H1 (cell line): ENCODE measurements at regions not wholly inside any gene's neighbourhood (a gene's known extent, or its start where the extent isn't known, plus 50 kb on each side); places are given as distances from the start of the nearest gene placed in this dataset.

Source experiments
- BCL11A ChIP-seq, 2 experiments: IDR thresholded peaks; one replicate each; pipeline ENCODE4 v1.6.1; 2011; ENCODE audit warnings: low read depth in 2 of 2, low read length in 2 of 2, mild to moderate bottlenecking in 2 of 2
- EP300 ChIP-seq, 2 experiments: IDR thresholded peaks; 1 replicate in 1 of 2; 2 replicates in 1 of 2; pipeline ENCODE4 v1.6.1; 2011 to 2012; ENCODE audit warnings: low read depth in 2 of 2, low read length in 2 of 2, mild to moderate bottlenecking in 2 of 2, borderline replicate concordance in 1 of 2, inconsistent platforms in 1 of 2, moderate library complexity in 1 of 2
- GTF2F1 ChIP-seq: IDR thresholded peaks from 2 replicates; pipeline ENCODE4 v1.6.1; 2012; ENCODE audit warnings: low read depth, low read length, improper control_type of control experiment, borderline replicate concordance
- JUN ChIP-seq: IDR thresholded peaks from 2 replicates; pipeline ENCODE4 v1.6.1; 2011; ENCODE audit warnings: low read depth, mild to moderate bottlenecking, improper control_type of control experiment, low read length
- JUND ChIP-seq: IDR thresholded peaks from 2 replicates; pipeline ENCODE4 v1.6.1; 2011; ENCODE audit warnings: mild to moderate bottlenecking, improper control_type of control experiment, low read length
- SRF ChIP-seq: IDR thresholded peaks from 2 replicates; pipeline ENCODE4 v1.6.1; 2011; ENCODE audit warnings: mild to moderate bottlenecking, low read depth, low read length, moderate library complexity
- YY1 ChIP-seq: IDR thresholded peaks from 2 replicates; pipeline ENCODE4 v1.6.1; 2011; ENCODE audit warnings: low read depth, mild to moderate bottlenecking, low read length
- TF ChIP-seq, protein P1 (sequence below): fragments of 300-600 bp; sonication (generic); IDR thresholded peaks from 2 replicates; pipeline ENCODE4 v1.7.1; 2012; ENCODE audit warnings: low read length, moderate library complexity, mild to moderate bottlenecking, inconsistent platforms; ENCODE audit not compliant: insufficient replicate concordance

DNA sequence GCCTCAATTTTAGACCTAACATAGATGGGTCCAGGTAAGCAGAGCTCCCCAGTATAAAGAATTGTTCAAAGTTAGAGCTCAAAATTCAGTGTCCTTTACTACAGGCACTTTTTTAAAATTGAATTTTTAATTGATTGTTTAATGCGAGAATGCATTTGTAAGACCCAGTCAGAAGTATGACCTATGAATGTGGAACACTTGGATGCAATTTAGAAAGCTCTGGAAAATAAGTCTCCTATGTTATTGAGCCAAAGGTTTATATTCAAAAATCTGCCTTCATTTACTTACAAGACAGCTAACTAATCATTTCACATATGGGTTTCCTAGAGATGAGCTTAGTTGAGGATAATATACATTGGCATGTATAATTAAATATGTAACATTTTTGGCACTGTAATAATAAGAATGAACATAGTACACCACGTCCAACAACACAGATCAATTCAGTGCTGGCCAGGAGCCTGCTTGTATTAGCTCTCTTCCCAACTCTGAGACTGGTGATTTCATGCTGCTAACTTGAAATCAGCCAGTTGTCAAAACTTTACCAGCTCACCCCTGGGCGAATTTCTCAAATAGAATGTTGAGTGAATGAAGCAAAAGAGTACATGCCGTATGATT, 197.2 kb upstream of the NPY2R start (continued):
- TF ChIP-seq EP300 (IDR thresholded peaks at IDR 0.05; ENCODE audit: borderline replicate concordance in 1 of 2, low read depth in 2 of 2, low read length in 2 of 2) (no peak), GTF2F1 (no peak), SRF (no peak), YY1 (no peak), BCL11A (IDR thresholded peaks at IDR 0.05; ENCODE audit: low read depth in 2 of 2, low read length in 2 of 2) (no peak), JUN (no peak), JUND (no peak)
- TF ChIP-seq, protein P1, sequence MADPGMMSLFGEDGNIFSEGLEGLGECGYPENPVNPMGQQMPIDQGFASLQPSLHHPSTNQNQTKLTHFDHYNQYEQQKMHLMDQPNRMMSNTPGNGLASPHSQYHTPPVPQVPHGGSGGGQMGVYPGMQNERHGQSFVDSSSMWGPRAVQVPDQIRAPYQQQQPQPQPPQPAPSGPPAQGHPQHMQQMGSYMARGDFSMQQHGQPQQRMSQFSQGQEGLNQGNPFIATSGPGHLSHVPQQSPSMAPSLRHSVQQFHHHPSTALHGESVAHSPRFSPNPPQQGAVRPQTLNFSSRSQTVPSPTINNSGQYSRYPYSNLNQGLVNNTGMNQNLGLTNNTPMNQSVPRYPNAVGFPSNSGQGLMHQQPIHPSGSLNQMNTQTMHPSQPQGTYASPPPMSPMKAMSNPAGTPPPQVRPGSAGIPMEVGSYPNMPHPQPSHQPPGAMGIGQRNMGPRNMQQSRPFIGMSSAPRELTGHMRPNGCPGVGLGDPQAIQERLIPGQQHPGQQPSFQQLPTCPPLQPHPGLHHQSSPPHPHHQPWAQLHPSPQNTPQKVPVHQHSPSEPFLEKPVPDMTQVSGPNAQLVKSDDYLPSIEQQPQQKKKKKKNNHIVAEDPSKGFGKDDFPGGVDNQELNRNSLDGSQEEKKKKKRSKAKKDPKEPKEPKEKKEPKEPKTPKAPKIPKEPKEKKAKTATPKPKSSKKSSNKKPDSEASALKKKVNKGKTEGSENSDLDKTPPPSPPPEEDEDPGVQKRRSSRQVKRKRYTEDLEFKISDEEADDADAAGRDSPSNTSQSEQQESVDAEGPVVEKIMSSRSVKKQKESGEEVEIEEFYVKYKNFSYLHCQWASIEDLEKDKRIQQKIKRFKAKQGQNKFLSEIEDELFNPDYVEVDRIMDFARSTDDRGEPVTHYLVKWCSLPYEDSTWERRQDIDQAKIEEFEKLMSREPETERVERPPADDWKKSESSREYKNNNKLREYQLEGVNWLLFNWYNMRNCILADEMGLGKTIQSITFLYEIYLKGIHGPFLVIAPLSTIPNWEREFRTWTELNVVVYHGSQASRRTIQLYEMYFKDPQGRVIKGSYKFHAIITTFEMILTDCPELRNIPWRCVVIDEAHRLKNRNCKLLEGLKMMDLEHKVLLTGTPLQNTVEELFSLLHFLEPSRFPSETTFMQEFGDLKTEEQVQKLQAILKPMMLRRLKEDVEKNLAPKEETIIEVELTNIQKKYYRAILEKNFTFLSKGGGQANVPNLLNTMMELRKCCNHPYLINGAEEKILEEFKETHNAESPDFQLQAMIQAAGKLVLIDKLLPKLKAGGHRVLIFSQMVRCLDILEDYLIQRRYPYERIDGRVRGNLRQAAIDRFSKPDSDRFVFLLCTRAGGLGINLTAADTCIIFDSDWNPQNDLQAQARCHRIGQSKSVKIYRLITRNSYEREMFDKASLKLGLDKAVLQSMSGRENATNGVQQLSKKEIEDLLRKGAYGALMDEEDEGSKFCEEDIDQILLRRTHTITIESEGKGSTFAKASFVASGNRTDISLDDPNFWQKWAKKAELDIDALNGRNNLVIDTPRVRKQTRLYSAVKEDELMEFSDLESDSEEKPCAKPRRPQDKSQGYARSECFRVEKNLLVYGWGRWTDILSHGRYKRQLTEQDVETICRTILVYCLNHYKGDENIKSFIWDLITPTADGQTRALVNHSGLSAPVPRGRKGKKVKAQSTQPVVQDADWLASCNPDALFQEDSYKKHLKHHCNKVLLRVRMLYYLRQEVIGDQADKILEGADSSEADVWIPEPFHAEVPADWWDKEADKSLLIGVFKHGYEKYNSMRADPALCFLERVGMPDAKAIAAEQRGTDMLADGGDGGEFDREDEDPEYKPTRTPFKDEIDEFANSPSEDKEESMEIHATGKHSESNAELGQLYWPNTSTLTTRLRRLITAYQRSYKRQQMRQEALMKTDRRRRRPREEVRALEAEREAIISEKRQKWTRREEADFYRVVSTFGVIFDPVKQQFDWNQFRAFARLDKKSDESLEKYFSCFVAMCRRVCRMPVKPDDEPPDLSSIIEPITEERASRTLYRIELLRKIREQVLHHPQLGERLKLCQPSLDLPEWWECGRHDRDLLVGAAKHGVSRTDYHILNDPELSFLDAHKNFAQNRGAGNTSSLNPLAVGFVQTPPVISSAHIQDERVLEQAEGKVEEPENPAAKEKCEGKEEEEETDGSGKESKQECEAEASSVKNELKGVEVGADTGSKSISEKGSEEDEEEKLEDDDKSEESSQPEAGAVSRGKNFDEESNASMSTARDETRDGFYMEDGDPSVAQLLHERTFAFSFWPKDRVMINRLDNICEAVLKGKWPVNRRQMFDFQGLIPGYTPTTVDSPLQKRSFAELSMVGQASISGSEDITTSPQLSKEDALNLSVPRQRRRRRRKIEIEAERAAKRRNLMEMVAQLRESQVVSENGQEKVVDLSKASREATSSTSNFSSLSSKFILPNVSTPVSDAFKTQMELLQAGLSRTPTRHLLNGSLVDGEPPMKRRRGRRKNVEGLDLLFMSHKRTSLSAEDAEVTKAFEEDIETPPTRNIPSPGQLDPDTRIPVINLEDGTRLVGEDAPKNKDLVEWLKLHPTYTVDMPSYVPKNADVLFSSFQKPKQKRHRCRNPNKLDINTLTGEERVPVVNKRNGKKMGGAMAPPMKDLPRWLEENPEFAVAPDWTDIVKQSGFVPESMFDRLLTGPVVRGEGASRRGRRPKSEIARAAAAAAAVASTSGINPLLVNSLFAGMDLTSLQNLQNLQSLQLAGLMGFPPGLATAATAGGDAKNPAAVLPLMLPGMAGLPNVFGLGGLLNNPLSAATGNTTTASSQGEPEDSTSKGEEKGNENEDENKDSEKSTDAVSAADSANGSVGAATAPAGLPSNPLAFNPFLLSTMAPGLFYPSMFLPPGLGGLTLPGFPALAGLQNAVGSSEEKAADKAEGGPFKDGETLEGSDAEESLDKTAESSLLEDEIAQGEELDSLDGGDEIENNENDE, result no peak
